C4-2B (cell line): ENCODE measurements at regions not wholly inside any gene's neighbourhood (a gene's known extent, or its start where the extent isn't known, plus 50 kb on each side); places are given as distances from the start of the nearest gene placed in this dataset.

Source experiments
- ZFX ChIP-seq: fragments of 450-650 bp; IDR thresholded peaks from 2 replicates; pipeline ENCODE4 v1.6.1; 2017
- TF ChIP-seq, protein P1 (sequence below): fragments of 450-650 bp; conservative IDR thresholded peaks from 2 replicates; pipeline ENCODE4 v1.5.1; 2017; ENCODE audit warnings: mild to moderate bottlenecking

DNA sequence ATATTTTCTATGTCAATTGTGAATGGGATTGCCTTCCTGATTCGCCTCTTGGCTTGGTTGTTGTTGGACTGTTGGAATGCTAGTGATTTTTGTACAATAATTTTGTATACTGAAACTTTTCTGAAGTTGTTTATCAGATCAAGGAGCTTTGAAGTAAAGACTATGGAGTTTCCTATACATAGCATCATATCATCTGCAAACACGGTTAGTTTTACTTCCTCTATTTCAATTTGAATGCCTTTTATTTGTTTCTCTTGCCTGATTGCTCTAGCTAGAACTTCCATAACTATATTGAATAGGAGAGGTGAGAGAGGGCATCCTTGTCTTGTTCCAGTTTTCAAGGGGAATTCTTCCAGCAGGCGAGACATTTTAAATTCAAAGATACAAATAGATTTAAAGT lies 226.5 kb downstream of the FBXO8 start:
- TF ChIP-seq, protein P1, sequence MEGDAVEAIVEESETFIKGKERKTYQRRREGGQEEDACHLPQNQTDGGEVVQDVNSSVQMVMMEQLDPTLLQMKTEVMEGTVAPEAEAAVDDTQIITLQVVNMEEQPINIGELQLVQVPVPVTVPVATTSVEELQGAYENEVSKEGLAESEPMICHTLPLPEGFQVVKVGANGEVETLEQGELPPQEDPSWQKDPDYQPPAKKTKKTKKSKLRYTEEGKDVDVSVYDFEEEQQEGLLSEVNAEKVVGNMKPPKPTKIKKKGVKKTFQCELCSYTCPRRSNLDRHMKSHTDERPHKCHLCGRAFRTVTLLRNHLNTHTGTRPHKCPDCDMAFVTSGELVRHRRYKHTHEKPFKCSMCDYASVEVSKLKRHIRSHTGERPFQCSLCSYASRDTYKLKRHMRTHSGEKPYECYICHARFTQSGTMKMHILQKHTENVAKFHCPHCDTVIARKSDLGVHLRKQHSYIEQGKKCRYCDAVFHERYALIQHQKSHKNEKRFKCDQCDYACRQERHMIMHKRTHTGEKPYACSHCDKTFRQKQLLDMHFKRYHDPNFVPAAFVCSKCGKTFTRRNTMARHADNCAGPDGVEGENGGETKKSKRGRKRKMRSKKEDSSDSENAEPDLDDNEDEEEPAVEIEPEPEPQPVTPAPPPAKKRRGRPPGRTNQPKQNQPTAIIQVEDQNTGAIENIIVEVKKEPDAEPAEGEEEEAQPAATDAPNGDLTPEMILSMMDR = no peak
- TF ChIP-seq ZFX = no peak
